ENCODE measurements at regions not wholly inside any gene's neighbourhood (a gene's known extent, or its start where the extent isn't known, plus 50 kb on each side); places are given as distances from the start of the nearest gene placed in this dataset.

GRCh38 chr1:182119631-182120030 is 58.1 kb upstream of the ZNF648 start:
- no peak overlapping the region for H3K4me2 ChIP-seq (ENCODE audit: insufficient read depth, low read length)
- no peak overlapping the region for H3K4me3 ChIP-seq
- no peak for ATAC-seq
- ChIA-PET CTCF (ENCODE audit: low intra/inter-chr PET ratio) (no interaction called here), POLR2A (interaction anchor here (0.5 to 2.0 kb wide), 4 partner anchors 11 to 293 kb away, joined by 3 to 8 read pairs (median 5); no protein-coding TSS in a partner anchor)
- H3K9me1 ChIP-seq (ENCODE audit: control insufficient read depth, insufficient read depth, low read length), result no peaks in the 10 kb centered on the region
- H3K9ac ChIP-seq (ENCODE audit: insufficient read depth in 1 of 2, low read depth in 2 of 2, low read length in 2 of 2), result no peak overlapping the region
- in situ Hi-C loops (cut with MboI) (no loop called here), intact Hi-C loops (cut with micrococcal nuclease) (no loop called here)
- WGBS (ENCODE audit: insufficient coverage, low coverage, missing lambda C conversion rate), result 3% methylated on average over 7 of the region's 7 CpGs
- DNase-seq (ENCODE audit: extremely low read depth in 1 of 4, low spot score in 3 of 4), result no peak
- H3K27me3 ChIP-seq (ENCODE audit: control insufficient read depth in 2 of 2, insufficient read depth in 2 of 2, low read length in 2 of 2), result peaks cover 16 to 26% of the 10 kb centered on the region in 2 experiments
- H3K79me2 ChIP-seq (ENCODE audit: control insufficient read depth, insufficient read depth, low read length), result no peaks in the 10 kb centered on the region
- peaks cover 0 to 2% of the 10 kb centered on the region in 2 experiments; a peak in 3 of 5 replicates for H3K4me1 ChIP-seq (replicated peaks in 1 of 2; ENCODE audit: control insufficient read depth in 2 of 2, insufficient read depth in 2 of 2, low read length in 2 of 2)
- H3K36me3 ChIP-seq (ENCODE audit: control insufficient read depth, insufficient read depth, low read length), result no peaks in the 10 kb centered on the region
- H3K27ac ChIP-seq (ENCODE audit: extremely low read depth, low read depth, low read length), result no peak overlapping the region
- BruUV-seq (replicated peaks), result no TSS peak
- H4K20me1 ChIP-seq (replicated peaks; ENCODE audit: control insufficient read depth, insufficient read depth, low read length), result no peaks in the 10 kb centered on the region
- H2AFZ ChIP-seq (ENCODE audit: low read depth, low read length), result no peak overlapping the region
- FAIRE-seq, result no peak
- H3K9me3 ChIP-seq (replicated peaks; ENCODE audit: control insufficient read depth, insufficient read depth, low read depth, low read length), result no peaks in the 10 kb centered on the region
- TF ChIP-seq, protein P1, sequence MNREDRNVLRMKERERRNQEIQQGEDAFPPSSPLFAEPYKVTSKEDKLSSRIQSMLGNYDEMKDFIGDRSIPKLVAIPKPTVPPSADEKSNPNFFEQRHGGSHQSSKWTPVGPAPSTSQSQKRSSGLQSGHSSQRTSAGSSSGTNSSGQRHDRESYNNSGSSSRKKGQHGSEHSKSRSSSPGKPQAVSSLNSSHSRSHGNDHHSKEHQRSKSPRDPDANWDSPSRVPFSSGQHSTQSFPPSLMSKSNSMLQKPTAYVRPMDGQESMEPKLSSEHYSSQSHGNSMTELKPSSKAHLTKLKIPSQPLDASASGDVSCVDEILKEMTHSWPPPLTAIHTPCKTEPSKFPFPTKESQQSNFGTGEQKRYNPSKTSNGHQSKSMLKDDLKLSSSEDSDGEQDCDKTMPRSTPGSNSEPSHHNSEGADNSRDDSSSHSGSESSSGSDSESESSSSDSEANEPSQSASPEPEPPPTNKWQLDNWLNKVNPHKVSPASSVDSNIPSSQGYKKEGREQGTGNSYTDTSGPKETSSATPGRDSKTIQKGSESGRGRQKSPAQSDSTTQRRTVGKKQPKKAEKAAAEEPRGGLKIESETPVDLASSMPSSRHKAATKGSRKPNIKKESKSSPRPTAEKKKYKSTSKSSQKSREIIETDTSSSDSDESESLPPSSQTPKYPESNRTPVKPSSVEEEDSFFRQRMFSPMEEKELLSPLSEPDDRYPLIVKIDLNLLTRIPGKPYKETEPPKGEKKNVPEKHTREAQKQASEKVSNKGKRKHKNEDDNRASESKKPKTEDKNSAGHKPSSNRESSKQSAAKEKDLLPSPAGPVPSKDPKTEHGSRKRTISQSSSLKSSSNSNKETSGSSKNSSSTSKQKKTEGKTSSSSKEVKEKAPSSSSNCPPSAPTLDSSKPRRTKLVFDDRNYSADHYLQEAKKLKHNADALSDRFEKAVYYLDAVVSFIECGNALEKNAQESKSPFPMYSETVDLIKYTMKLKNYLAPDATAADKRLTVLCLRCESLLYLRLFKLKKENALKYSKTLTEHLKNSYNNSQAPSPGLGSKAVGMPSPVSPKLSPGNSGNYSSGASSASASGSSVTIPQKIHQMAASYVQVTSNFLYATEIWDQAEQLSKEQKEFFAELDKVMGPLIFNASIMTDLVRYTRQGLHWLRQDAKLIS (CRISPR knock-in tag; IDR thresholded peaks at IDR 0.05), result no peak
- TF ChIP-seq ZNF668 (CRISPR knock-in tag; IDR thresholded peaks at IDR 0.05) (no peak), ZBED1 (IDR thresholded peaks at IDR 0.05) (no peak), SP1 (CRISPR knock-in tag; IDR thresholded peaks at IDR 0.05) (no peak), SFPQ (IDR thresholded peaks at IDR 0.05; ENCODE audit: low read depth, low read length) (no peak), ZNF766 (CRISPR knock-in tag; conservative IDR thresholded peaks at IDR 0.05) (no peak), ZNF764 (CRISPR knock-in tag; IDR thresholded peaks at IDR 0.05; ENCODE audit: low read depth) (no peak), PHF20 (IDR thresholded peaks at IDR 0.05; ENCODE audit: partially characterized antibody) (no peak), FOXP4 (CRISPR knock-in tag; IDR thresholded peaks at IDR 0.05; ENCODE audit: borderline replicate concordance) (no peak), ZBTB7A (IDR thresholded peaks at IDR 0.05; ENCODE audit: borderline replicate concordance, control insufficient read depth, low read depth, low read length) (no peak)
- TF ChIP-seq, protein P2, sequence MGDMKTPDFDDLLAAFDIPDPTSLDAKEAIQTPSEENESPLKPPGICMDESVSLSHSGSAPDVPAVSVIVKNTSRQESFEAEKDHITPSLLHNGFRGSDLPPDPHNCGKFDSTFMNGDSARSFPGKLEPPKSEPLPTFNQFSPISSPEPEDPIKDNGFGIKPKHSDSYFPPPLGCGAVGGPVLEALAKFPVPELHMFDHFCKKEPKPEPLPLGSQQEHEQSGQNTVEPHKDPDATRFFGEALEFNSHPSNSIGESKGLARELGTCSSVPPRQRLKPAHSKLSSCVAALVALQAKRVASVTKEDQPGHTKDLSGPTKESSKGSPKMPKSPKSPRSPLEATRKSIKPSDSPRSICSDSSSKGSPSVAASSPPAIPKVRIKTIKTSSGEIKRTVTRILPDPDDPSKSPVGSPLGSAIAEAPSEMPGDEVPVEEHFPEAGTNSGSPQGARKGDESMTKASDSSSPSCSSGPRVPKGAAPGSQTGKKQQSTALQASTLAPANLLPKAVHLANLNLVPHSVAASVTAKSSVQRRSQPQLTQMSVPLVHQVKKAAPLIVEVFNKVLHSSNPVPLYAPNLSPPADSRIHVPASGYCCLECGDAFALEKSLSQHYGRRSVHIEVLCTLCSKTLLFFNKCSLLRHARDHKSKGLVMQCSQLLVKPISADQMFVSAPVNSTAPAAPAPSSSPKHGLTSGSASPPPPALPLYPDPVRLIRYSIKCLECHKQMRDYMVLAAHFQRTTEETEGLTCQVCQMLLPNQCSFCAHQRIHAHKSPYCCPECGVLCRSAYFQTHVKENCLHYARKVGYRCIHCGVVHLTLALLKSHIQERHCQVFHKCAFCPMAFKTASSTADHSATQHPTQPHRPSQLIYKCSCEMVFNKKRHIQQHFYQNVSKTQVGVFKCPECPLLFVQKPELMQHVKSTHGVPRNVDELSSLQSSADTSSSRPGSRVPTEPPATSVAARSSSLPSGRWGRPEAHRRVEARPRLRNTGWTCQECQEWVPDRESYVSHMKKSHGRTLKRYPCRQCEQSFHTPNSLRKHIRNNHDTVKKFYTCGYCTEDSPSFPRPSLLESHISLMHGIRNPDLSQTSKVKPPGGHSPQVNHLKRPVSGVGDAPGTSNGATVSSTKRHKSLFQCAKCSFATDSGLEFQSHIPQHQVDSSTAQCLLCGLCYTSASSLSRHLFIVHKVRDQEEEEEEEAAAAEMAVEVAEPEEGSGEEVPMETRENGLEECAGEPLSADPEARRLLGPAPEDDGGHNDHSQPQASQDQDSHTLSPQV (IDR thresholded peaks at IDR 0.05), result no peak

All from K562 (cell line).